Retina (tissue), 1 donor: ENCODE measurements at regions not wholly inside any gene's neighbourhood (a gene's known extent, or its start where the extent isn't known, plus 50 kb on each side); places are given as distances from the start of the nearest gene placed in this dataset.

Source experiments
- DNase-seq: peaks from one replicate; pipeline ENCODE4 v3.0.0-alpha.2; 2016

DNA sequence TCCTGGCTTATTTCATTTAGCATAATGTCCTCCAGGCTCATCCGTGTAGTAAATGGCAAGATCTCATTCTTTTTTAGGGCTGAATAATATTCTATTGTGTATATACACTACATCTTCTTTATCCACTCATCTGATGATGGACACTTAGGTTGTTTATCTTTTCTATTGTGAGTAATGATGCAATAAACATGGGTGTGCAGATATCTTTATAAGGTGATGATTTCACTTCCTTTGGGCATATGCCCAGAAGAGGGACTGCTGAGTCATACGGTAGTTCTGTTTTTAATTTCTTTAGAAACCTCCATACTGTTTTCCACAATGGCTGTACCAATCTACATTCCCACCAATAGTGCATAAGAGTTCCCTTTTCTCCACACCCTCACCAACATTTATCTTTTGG is 317.6 kb upstream of the CNKSR2 start:
- DNase-seq, result no peak

DNA sequence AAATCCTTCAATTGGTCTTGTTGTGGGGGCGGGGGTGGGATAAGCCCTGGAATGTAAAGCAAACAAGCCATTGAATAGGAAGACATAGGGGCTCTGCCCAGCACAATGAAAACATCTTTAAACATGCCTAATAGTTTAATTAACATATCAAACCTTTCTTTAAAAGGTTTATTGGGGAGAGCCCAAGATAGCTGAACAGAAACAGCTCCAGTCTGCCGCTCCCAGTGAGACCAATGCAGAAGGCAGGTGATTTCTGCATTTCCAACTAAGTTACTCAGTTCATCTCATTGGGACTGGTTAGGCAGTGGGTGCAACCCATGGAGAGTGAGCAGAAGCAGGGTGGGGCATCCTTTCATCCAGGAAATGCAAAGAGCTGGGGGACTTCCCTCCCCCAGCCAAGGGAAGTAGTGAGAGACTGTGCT is 327.2 kb upstream of the CNKSR2 start:
- no peak for DNase-seq

DNA sequence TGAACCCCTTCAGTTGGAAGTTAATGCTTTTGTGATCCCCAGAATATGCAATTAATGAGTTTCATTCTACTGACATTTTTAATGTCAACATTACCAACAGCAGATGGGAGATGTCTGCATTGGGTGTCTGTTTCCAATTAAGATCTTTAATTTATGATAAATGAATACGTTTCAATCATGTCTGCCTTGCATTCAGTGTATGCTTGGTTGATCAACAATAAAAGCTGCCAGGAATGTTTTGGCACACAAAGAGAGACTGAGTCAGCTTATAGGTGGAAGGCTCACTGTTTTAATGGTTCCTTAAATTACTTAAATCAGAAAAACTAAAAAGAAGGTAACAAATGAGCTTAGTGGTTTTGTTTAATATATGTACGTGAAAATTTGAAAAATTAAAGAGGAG is 359.9 kb upstream of the CNKSR2 start:
- DNase-seq, result no peak

DNA sequence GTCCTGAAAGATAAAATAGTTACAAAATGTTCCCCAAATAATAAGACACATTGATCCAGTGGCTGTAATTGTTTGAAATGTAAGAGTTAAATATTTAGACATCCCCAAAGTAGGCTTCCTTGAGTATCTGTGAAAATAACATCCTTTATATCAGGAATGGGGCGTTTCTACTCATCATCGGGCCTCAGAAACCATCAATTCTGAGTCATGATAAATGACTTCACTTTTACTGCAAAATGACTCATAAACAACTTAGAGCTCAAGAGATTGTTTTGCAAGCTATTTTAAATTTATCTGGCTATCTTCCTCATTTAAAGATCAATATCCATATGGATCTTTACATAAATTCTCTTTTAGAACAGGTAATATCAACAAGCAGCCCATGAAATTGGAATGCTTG is 369.4 kb upstream of the CNKSR2 start:
- DNase-seq, result no peak

DNA sequence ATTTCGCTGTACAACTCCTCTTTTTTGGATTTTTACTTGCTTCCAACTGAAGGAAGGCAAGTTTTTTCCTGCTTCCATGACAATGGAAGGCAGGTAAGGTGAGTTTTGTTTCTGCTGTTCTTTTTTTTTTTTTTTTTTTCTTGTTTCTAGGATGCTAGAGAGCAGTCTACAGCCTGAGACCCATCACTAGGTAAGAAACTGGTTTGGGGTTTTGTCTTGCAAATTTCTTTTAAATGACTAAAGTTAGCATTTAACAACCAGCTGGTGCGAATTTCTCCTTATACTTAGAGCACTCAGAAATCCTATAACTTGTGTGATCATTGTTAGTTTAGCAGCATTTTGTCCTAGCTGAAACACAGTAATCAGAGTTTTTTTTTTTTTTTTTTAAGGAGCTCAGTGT is 378.4 kb upstream of the CNKSR2 start:
- no peak for DNase-seq

DNA sequence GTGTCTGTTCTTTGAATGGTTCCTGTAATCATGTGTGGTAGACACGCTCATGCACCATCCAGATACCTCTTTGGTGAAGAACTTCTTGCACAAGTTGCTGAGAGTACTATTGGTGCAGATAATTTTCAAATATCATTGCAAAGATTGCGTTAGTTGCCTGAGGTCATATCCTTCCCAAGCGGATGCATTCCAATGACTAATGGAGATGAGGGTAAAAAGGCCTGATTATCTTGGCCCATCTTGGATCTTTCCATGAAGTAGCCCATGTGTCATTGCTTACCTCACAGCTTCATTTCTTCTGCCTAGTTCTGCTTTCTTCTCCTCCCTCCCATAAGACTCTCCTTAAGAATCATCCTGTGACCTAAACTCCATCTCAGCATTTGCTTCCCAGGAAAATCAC is 384.9 kb upstream of the CNKSR2 start:
- DNase-seq, result no peak

DNA sequence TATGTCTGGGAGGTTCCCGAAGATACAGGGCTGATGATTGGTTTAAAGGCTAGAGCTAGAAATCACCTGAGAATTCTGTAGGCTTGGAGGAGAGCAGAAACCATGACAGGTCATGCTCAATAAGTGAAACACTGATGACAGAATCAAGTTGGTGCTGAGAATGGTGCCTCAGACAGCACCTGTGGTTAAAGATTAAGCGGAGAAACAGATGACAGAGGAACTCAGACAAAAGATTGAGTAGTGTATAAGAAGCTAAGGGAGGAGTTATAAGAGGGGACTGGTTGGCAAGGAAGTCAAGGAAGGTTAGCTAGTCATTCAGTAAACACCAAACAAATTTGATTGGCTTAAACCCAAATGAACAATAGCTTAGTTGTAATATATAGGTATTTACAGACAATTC is 385.4 kb upstream of the CNKSR2 start:
- no peak for DNase-seq

DNA sequence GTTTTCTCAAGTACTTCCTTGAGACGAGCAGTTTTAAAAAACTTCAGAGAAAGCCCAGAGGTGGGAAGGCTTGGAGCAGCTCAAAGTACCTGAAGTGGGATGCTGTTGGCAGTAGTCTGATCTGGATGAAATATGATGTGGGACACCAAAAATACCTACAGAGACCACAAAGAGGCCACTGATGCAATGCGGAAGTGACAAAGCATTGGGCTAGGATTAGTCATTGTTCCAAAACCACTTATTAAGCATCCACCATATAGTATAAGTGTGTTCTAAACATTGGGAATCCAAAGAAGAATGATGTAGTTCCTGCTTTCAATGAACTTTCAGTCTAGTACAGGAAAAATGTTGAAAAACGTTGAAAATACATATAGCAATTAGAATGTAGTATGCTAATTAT is 386.1 kb upstream of the CNKSR2 start:
- DNase-seq, result no peak

DNA sequence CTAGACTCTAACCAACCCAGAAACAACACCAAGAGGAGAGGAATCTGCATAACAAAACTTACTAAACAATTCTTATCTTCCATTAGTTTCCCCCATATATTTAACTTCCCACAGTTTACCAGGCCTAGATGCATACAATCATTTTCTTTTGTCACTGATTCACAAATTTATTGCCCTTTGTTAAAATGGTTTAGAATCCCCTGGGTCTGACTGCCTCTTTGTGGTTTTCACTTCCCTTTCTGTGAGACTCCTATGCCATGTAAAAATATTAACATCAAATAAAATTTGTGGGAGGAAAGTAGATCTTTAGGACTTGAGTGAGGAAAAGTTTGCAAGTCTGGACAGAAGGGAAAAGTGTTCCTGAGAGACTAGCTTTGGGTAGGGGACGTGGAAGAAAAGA is 393.8 kb upstream of the CNKSR2 start:
- no peak for DNase-seq

DNA sequence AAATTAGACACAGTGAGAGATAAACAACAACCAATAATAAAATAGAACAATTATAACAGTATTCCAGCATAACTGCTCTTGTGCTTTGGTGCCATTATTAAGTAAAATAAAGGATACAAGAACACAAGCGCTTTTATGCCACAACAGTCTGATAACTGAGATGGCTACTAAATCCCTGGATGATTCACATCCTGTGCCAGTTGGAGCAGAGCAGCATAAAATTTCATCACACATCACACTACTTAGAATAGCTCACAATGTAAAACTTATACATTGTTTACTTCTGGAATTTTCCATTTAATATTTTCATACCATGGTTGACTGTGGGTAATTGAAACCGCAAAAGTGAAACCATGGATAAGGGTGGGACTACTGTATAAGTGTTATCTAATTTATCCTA is 399.9 kb upstream of the CNKSR2 start:
- no peak for DNase-seq

DNA sequence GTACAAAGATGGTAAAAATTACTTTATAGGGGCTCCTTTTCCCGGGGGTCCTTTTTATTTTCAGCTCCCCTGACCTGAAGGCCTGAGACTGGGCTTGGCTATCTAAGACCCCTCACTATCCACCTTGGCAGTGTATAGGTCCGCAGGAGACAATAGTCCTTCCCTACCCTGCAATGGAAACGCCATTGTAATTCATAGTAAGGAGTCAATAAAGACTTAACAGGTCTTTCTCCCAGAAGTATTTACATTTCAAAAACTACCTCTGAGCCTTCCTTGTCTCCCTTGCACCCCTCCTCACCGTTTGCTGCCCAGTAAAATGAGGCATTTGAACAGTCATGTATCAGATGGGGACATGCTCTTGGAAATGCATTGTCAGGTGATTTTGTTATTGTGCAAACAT is 401.2 kb upstream of the CNKSR2 start:
- DNase-seq, result no peak

DNA sequence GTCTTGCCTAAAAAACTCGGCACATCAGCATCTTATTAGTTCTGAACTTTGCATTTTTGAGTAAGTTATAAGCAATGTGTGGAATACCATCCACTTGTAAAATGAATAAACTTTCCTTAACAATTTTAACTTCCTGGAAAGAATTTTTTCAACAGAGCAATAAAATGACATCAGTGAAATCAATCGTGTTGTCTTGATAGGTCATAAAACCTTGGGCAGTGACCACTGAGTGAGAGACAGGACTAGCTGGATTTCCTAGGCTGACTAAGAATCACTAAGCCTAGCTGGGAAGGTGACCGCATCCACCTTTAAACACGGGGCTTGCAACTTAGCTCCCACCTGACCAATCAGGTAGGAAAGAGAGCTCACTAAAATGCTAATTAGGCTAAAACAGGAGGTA is 403.0 kb upstream of the CNKSR2 start:
- DNase-seq, result no peak

DNA sequence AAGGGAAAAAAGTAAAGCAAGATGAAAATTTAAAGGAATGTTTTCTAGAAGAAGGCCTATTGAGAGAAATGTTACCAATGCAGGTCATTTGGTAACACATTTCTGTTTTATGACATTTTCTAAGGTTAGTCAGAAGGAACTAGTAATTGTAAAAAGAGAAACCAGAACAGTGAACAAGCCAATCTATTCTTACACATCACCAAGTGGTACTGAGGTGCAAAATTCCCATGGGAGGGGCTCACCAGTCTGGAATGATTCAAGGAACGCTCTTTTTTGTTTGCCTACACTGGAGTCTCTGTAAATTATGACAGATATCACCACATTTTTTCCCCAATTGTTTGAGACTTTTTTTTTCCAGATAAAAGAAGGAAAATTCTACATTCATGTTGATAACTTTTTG is 404.7 kb upstream of the CNKSR2 start:
- DNase-seq, result no peak

DNA sequence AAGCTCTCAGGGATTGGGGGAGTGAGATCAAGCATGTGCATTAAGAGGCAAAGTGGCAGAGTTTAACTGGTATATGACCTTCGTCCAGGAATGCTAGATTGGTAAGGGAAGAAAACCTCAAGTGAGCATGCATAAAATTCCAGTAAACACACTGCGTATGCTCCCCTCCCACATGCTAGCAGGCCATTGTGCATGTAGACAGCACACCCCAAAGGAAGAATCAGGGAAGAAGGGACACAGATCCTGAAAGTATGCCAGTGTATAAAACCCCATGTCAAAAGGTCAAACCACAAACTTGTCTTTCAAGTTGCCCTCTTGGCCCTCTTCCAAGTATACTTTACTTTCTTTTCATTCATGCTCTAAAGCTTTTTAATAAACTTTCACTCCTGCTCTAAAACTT is 405.2 kb upstream of the CNKSR2 start:
- DNase-seq, result no peak

DNA sequence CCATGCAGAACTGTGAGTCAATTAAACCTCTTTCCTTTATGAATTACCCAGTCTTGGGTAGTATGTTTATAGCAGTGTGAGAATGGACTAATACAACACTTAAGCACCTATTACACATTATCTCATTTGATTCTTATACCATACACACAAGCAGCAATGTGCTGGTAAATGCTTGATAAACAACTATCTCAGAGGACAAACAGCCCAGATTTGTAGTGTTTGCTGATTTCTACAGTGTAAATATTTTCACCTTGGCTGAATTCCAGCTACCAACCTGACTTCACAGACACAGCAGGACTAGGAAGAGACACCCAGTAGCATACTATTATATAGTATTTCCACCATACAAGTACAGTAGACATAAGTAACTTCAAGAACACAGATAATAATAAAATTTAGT is 406.5 kb upstream of the CNKSR2 start:
- DNase-seq, result no peak

DNA sequence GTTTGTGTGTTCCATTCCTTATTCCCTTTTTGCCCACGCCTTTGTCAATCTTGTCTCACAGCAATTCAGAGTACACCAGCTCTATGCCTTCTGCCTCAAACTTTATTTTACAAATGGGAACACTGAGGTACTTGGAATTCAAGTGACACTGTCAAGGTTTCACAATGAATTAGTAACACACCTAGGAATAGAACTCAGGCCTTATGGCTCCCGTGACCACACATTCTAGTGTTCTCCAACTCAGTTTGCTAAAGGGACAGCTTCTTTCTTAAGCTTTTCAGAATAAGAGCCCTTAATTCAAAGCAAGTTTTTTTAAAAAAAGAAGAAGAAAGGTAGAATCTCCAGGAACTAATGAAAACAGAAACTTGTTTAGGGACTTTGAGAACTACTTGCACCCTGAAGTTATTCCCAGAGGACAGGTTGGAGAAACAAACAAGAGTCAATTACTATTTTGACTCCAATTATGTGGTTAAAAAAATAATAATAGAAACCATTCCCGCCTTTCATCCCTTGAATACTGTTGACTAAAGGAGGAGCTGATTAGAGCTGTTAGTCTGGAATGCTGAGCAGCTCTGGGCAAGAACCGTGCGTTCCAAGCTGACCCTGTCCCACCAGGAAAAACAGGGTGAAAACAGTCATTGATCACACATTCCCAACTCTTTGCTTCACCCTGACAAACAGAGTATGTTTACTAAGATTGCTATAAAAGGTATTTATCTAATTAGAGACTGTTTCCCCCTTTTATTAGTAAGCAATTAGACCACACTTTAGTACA is 408.8 kb upstream of the CNKSR2 start:
- DNase-seq, result no peak

DNA sequence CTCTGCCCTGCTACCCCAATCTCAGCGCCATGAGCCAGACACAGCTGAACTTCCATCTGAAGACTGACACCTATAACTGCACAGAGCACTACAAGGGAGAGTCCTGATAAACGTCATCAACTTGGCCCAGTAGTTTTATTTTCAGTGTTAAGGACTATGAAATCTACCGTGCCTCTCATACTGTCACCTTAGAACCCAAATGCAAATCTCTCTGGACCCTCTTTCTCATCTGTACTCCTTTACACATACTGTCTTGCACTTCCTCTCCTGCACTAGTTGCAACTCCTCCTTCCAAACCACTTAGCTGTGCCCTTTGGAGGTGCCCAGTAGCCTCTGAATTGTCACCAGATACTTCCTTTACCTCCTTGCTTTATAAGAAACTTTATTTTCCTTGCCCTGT is 420.2 kb upstream of the CNKSR2 start:
- DNase-seq, result no peak

DNA sequence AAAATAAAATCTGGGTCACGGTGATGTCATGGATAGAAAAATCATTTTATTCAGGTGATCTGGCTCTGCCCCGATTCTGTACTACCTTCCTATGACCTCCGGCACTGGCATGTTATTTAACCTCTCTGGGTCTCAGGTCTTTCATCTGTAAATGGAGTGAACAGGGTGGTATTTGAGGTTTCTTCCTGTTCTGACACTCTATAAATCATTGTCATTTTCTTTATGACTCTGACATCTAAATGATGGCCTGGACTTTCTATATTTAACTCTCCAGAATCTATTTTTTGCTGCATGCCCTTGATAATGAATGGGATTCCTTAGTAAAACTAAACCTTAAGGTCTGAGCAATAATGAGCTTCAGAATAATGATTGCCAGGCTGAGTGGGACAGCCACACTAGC is 422.0 kb upstream of the CNKSR2 start:
- no peak for DNase-seq

DNA sequence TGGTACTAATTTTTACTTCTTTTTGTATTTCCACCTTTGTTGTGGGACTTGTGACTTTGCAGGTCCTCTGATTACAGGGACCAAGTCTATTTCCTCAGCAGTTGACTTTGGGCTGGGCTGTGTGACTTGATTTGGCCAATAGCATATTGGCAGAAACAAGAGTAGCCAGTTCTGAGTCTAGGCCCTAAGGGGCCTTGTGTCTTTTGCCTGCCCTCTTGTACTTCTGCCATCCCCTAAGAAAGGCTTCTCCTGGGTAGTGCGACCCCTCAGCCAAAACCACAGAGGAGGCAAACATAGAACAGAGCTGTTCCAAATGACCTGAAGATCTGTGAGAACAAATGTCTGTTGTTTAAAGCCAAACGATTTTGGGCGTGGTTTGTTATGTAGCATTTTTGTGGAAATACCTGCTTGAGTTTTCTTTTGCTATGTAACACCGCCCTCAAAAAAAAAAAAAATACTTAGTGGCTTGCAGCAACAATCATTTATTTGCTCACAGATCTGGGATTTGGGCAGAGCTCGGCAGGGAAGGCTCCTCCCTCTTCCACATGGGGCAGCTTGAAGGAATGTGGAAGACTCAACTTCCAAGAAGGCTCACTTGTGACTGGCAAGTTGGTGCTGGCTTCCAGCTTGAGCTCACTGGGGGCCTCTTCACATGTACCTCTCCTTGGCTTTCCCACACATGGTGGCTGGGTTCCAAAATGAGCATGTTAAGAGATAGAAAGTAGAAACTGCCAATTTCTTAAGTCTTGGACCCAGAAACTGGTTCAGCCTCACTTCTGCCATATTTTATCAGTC is 423.0 kb upstream of the CNKSR2 start:
- no peak for DNase-seq

DNA sequence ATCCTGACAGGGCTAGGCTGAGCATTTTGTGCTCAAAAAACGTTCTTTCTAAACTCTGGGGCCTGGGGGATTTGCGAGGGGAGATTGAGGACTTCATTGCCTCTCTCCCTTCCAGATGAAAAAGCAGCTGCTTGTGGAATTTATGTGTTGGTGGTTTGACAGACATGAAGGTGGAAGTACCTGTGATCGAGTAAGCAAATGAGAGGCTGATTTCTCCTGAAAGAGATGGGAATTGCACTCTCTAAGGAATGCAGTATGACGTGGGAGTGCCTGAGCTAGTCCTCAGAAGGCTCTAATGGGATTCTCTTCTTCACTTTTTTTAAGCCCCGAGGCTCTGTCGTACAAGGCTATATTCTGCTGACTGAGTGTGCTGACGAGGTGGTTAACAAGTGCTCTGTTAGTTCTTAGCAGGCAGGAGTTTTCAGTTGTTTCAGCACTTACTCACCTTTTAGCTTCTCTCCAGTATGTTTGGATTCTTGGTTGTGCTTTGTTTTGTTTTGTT is 426.8 kb upstream of the CNKSR2 start:
- DNase-seq, result peak; percentile 3

DNA sequence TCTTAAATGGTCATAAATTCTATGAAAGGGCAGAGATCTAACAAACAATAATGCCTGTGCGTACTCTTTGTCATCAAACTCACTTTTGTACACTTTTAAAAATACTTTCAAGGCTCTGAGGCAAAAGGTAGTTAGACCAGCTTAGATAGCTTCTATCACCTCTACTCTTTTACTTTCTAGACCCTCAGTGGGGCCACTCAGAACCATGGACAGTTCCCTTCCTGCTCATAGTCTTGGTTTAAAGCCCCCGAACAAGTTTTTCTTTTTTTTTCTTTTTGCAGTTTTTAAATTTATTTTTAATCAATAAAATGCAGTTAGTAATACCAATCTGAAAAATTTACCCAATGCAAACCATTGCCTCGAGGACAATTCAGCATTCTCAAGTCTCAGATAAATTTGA is 460.5 kb upstream of the CNKSR2 start:
- no peak for DNase-seq

DNA sequence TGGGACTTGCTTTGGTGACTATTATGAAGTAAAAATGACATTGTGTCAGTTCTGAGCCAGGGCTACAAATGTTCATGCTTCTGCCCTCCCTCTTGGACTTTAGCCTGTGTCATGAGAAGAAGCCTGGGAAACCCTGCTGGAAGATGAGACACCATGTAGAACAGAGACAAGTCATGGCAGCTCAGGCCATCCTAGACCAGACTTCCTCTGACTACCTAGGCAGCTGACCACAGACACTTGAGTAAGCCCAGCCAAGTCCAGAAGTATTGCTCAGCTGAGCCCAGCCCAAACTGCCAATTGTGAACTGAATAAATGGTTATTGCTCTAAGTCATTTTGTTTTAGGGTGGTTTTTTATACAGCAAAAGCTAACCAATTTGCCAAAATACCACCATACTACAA is 467.6 kb upstream of the CNKSR2 start:
- DNase-seq, result no peak

DNA sequence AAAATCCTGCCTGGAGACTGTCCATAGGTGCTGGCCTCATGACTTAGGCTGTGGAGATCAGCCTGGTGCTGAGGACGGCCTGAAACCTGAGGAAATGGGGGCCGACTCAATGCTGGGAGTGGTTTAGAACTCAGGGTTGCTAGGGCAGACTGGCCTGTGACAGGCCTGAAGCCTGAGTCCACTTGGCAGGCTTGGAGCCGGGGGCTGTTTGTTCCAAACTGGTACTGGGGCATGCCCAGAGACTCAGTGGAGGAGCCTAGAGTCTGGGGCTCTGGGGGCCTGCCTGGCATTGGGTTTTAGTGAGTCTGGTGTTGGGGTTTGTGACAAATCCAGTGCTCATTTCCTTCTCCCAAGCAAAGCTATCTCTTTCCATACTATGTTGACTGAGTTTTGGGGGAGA is 489.7 kb upstream of the CNKSR2 start:
- DNase-seq, result no peak

DNA sequence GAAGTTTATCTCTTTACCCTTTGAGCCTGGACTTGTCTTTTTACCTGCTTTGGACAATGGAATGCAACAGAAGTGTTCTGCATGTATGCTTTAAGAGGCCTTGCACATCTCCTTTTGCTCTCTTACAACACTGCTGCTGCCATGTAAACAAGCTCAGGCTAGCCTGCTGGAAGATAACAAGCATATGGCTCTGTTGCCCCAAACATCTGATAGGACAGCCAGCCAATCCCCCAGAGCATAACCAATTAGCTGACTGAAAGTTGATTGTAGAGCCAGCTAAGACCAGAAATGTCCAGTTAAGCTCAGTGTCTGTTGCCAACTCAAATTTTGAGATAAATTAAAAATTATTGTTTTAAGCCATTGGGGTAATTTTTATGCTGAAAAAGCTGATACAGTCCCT is 510.6 kb upstream of the CNKSR2 start:
- no peak for DNase-seq

DNA sequence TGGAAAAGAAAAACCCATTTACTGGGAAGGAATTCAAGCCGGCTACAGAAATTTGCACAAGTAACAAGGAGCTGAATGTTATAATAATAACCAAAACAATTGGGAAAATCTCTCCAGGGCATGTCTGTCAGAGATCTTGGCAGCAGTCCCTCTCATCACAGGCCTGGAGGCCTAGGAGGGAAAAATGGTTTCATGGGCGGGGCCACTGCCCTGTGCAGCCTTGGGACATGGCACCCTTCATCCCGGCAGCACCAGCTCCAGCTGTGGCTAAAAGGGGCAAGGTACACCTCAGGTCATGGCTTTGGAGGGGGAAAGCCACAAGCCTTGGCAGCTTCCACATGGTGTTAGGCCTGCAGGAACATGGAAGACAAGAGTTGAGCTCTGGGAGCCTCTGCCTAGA is 513.1 kb upstream of the CNKSR2 start:
- no peak for DNase-seq
